Endothelial cell of umbilical vein (primary cell): ENCODE measurements at regions not wholly inside any gene's neighbourhood (a gene's known extent, or its start where the extent isn't known, plus 50 kb on each side); places are given as distances from the start of the nearest gene placed in this dataset.

Experiments
- BruUV-seq: library from RNA; stranded (reverse); fragments of 400-500 nt; replicated peaks from 2 replicates; lab custom pipeline; 2021; lab: Mats Ljungman, UMichigan
- CTCF ChIA-PET: fragments of 300-600, 350-600 bp; sonication (Branson Sonifier 250); formaldehyde crosslinking; loops from one replicate; lab custom pipeline; 2021; ENCODE audit warnings: antibody characterized with exemption, inconsistent platforms; lab: Charles Lee
- POLR2A ChIA-PET: fragments of 300-600, 350-600 bp; sonication (Branson Sonifier 250); formaldehyde crosslinking; loops from one replicate; lab custom pipeline; 2021; ENCODE audit warnings: antibody characterized with exemption, inconsistent platforms; lab: Charles Lee
- DNase-seq: peaks from one replicate; pipeline ENCODE4 v3.0.0-alpha.2; 2011; ENCODE audit warnings: low read depth, low spot score
- FAIRE-seq: peaks from 2 replicates; lab custom pipeline; 2011; peaks lifted over from hg19 to GRCh38; lab: Jason Lieb, UNC
- H2AFZ ChIP-seq: 2 replicates; pipeline ENCODE4 v1.6.0; 2012; ENCODE audit warnings: low read depth, low read length, control low read depth, inconsistent platforms
- H3K27ac ChIP-seq: 2 replicates; pipeline ENCODE4 v1.5.1; 2011; ENCODE audit warnings: low read depth, mild to moderate bottlenecking, control low read depth, low read length, moderate library complexity; ENCODE audit not compliant: insufficient read depth
- H3K27me3 ChIP-seq, 2 experiments: 2 replicates each; pipeline versions ENCODE4 v1.6.0 to v1.6.1; 2011; ENCODE audit warnings: low read length in 2 of 2, mixed read lengths in 1 of 2; ENCODE audit not compliant: control insufficient read depth in 2 of 2, insufficient read depth in 2 of 2
- H3K36me3 ChIP-seq, 2 experiments: 2 replicates in 1 of 2; 3 replicates in 1 of 2; pipeline ENCODE4 v1.5.1; 2011; ENCODE audit warnings: low read length in 2 of 2, mild to moderate bottlenecking in 1 of 2, moderate library complexity in 1 of 2; ENCODE audit not compliant: control insufficient read depth in 2 of 2, insufficient read depth in 2 of 2; ENCODE audit errors: extremely low read depth in 1 of 2
- H3K4me1 ChIP-seq: 3 replicates; pipeline ENCODE4 v1.5.1; 2011; ENCODE audit warnings: mild to moderate bottlenecking, low read length; ENCODE audit not compliant: control insufficient read depth, insufficient read depth; ENCODE audit errors: extremely low read depth
- H3K4me2 ChIP-seq: 2 replicates; pipeline ENCODE4 v1.6.1; 2011; ENCODE audit warnings: low read length, control low read depth, mixed read lengths; ENCODE audit not compliant: insufficient read depth
- H3K4me3 ChIP-seq, 3 experiments: fragments of 200-600 bp in 1 of 3; sonication (generic), shearing (Covaris generic) in 1 of 3; replicated peaks in 1 of 3; 2 replicates each; pipeline ENCODE4 v1.5.1; 2011 to 2016; ENCODE audit warnings: control low read depth in 3 of 3, low read length in 3 of 3, mild to moderate bottlenecking in 2 of 3, inconsistent platforms in 1 of 3, low read depth in 1 of 3, moderate library complexity in 1 of 3; ENCODE audit not compliant: insufficient read depth in 1 of 3
- H3K79me2 ChIP-seq: 2 replicates; pipeline ENCODE4 v1.6.0; 2012; ENCODE audit warnings: low read length, inconsistent platforms; ENCODE audit not compliant: control insufficient read depth, insufficient read depth
- H3K9ac ChIP-seq: replicated peaks from 2 replicates; pipeline ENCODE3; 2011; ENCODE audit warnings: low read length, control low read depth; ENCODE audit not compliant: insufficient read depth; ENCODE audit errors: extremely low read depth
- H3K9me1 ChIP-seq: replicated peaks from 3 replicates; pipeline ENCODE4 v1.6.0; 2011; ENCODE audit warnings: mild to moderate bottlenecking, low read length; ENCODE audit not compliant: control insufficient read depth, insufficient read depth; ENCODE audit errors: extremely low read depth
- H3K9me3 ChIP-seq: replicated peaks from 2 replicates; pipeline ENCODE4 v1.5.1; 2012; ENCODE audit warnings: low read length, inconsistent platforms; ENCODE audit not compliant: control insufficient read depth, insufficient read depth
- H4K20me1 ChIP-seq: replicated peaks from 2 replicates; pipeline ENCODE3; 2011; ENCODE audit warnings: mild to moderate bottlenecking, low read length; ENCODE audit not compliant: control insufficient read depth, insufficient read depth; ENCODE audit errors: extremely low read depth
- EZH2 ChIP-seq: IDR thresholded peaks from 2 replicates; pipeline ENCODE4 v1.6.1; 2012; ENCODE audit warnings: borderline replicate concordance, low read depth, mild to moderate bottlenecking, moderate library complexity, low read length, inconsistent platforms; ENCODE audit not compliant: severe bottlenecking
- GATA2 ChIP-seq: IDR thresholded peaks from 2 replicates; pipeline ENCODE4 v1.7.0; 2011; ENCODE audit warnings: low read depth, mild to moderate bottlenecking, moderate library complexity, mixed read lengths, low read length; ENCODE audit not compliant: insufficient read length, insufficient read depth
- JUN ChIP-seq: IDR thresholded peaks from 2 replicates; pipeline ENCODE4 v1.6.1; 2011; ENCODE audit warnings: borderline replicate concordance, low read depth; ENCODE audit not compliant: insufficient read length, insufficient read depth
- dilution Hi-C: fragments of 300-500 bp; cut with MboI; formaldehyde crosslinking; loops from one replicate; pipeline ENCODE4 v1.15.0; 2019; ENCODE audit warnings: low sequenced_read_pairs; ENCODE audit not compliant: extremely low pct_ligation_motif_present
- intact Hi-C: fragments of 100-400 bp; cut with micrococcal nuclease; formaldehyde crosslinking; loops from one replicate; pipeline ENCODE4 v1.10.0; 2022

GRCh38 chr12:58309806-58310205, 368.4 kb downstream of the ATP23 start:
- no peaks in the 10 kb centered on the region for H3K9me1 ChIP-seq
- intact Hi-C loops, result loop anchor here (1.0 kb wide), 3 partner anchors 32 to 115 kb away; no protein-coding TSS in a partner anchor
- H3K4me1 ChIP-seq, result peaks cover 47% of the 10 kb centered on the region
- ChIA-PET CTCF (no interaction called here), POLR2A (no interaction called here)
- DNase-seq (no peak), FAIRE-seq (no peak)
- H3K9me3 ChIP-seq, result no peaks in the 10 kb centered on the region
- H3K27me3 ChIP-seq, result no peaks in the 10 kb centered on the region
- BruUV-seq, result no TSS peak
- H2AFZ ChIP-seq, result peak overlapping the region; percentile 35
- H3K27ac ChIP-seq, result peak overlapping the region; percentile 95
- peak overlapping the region; percentile 63 for H3K9ac ChIP-seq
- H3K79me2 ChIP-seq, result no peaks in the 10 kb centered on the region
- no peaks in the 10 kb centered on the region for H4K20me1 ChIP-seq
- dilution Hi-C loops, result no loop called here
- H3K4me2 ChIP-seq, result peak overlapping the region; percentile 12
- H3K4me3 ChIP-seq, result no peak overlapping the region
- TF ChIP-seq JUN, result no peak
- no peaks in the 10 kb centered on the region for H3K36me3 ChIP-seq

DNA sequence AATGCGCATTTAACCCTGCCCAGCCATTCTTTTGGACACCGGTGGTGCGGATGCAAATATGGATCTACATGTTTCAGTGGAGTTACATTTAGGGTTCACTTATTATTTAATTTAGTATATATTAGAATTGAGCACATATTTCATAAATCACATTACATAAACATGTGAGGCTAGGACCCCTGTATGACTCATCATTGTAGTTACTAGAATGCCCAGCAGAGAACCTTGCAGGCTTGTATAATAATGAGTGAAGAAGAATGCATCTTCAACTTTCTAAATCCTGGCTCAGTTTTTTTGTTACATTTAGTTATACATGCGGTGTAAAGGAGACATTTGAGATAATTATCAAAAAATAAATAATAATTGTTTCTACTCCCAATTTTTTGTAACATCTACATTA, 369.0 kb downstream of the ATP23 start:
- peak; percentile 55 for TF ChIP-seq JUN
- TF ChIP-seq EZH2, result no peak
- no peak for TF ChIP-seq GATA2
- peak overlapping the region; percentile 95 for H3K27ac ChIP-seq
- H3K4me3 ChIP-seq, result no peak overlapping the region
- ChIA-PET POLR2A (interaction anchor here (0.6 kb wide), 1 partner anchor 46 kb away, joined by 3 read pairs; no protein-coding TSS in a partner anchor), CTCF (interaction anchor here (0.8 to 1.4 kb wide), 4 partner anchors 15 to 840 kb away, joined by 3 to 5 read pairs (median 4); no protein-coding TSS in a partner anchor)
- intact Hi-C loops (loop anchor here (1.0 kb wide), 3 partner anchors 32 to 115 kb away; no protein-coding TSS in a partner anchor), dilution Hi-C loops (no loop called here)
- no peak for DNase-seq
- H2AFZ ChIP-seq, result no peak overlapping the region
- H3K27me3 ChIP-seq, result no peaks in the 10 kb centered on the region
- no peaks in the 10 kb centered on the region for H4K20me1 ChIP-seq
- no peaks in the 10 kb centered on the region for H3K9me3 ChIP-seq
- H3K9me1 ChIP-seq, result no peaks in the 10 kb centered on the region
- H3K79me2 ChIP-seq, result no peaks in the 10 kb centered on the region
- peak overlapping the region; percentile 88 for H3K4me2 ChIP-seq
- H3K4me1 ChIP-seq, result peaks cover 50% of the 10 kb centered on the region
- no peaks in the 10 kb centered on the region for H3K36me3 ChIP-seq
- no peak for FAIRE-seq
- BruUV-seq, result no TSS peak
- H3K9ac ChIP-seq, result peak overlapping the region; percentile 63
